IPS-15b (cell line): ENCODE measurements at regions not wholly inside any gene's neighbourhood (a gene's known extent, or its start where the extent isn't known, plus 50 kb on each side); places are given as distances from the start of the nearest gene placed in this dataset.

ENCODE experiments used
- H3K27me3 ChIP-seq: one replicate; pipeline ENCODE4 v1.6.1; 2013; ENCODE audit warnings: low read length; ENCODE audit not compliant: control insufficient read depth, insufficient read depth
- H3K36me3 ChIP-seq: one replicate; pipeline ENCODE4 v1.6.1; 2013; ENCODE audit warnings: low read length; ENCODE audit not compliant: control insufficient read depth, insufficient read depth
- H3K4me1 ChIP-seq: one replicate; pipeline ENCODE4 v1.6.1; 2013; ENCODE audit warnings: mild to moderate bottlenecking, low read length; ENCODE audit not compliant: control insufficient read depth, insufficient read depth
- H3K4me3 ChIP-seq: one replicate; pipeline ENCODE4 v1.5.1; 2013; ENCODE audit warnings: low read depth, low read length
- H3K9ac ChIP-seq: one replicate; pipeline ENCODE4 v1.6.1; 2013; ENCODE audit warnings: low read depth, mild to moderate bottlenecking, low read length
- H3K9me3 ChIP-seq: one replicate; pipeline ENCODE4 v1.6.1; 2013; ENCODE audit warnings: mild to moderate bottlenecking, low read length; ENCODE audit not compliant: control insufficient read depth, insufficient read depth

DNA sequence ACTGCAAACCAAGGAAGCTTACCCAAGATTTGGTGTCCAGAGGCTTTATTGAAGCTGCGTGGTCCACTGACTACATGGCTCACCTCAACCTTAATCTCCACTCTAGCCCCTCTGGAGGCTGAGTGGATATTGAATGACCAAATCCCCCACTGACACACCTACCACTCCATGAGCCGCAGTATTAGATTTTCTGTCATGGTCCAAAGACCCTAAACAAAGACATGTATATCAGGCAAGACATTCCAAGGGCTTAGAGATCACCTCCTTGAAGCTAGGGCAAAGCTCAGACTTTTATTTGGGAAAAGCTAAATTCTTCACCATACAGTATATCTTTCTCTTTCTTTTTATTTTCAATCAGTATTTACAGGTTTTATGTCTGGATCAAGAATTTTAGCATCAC, 346.2 kb upstream of the CTNND2 start:
- no peaks in the 10 kb centered on the region for H3K4me1 ChIP-seq
- no peaks in the 10 kb centered on the region for H3K9me3 ChIP-seq

DNA sequence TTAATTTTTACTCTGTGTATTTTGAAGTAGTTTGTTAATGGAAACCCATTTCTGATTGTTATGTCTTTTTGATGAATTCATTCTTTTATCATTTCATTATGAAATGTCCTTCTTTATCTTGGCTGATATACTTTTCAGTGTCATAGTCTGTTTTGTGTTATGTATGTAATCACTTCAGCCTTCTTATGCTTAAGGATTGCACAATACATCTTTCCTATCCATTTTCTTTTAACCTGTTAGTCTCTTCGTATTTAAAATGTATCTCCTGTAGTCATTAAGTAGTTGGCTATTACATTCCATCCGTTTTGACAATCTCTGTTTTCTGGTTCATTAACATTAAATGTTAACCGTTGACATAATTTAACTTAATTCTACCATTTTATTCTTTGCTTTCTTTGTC, 344.6 kb upstream of the CTNND2 start:
- Histone ChIP-seq H3K9ac (no peak overlapping the region), H3K4me3 (no peak overlapping the region), H3K9me3 (no peaks in the 10 kb centered on the region), H3K36me3 (no peaks in the 10 kb centered on the region), H3K4me1 (no peaks in the 10 kb centered on the region), H3K27me3 (no peaks in the 10 kb centered on the region)

More for the DNA sequence above, 346.2 kb upstream of the CTNND2 start:
- Histone ChIP-seq H3K36me3 (no peaks in the 10 kb centered on the region), H3K27me3 (no peaks in the 10 kb centered on the region), H3K4me3 (no peak overlapping the region), H3K9ac (no peak overlapping the region)

DNA sequence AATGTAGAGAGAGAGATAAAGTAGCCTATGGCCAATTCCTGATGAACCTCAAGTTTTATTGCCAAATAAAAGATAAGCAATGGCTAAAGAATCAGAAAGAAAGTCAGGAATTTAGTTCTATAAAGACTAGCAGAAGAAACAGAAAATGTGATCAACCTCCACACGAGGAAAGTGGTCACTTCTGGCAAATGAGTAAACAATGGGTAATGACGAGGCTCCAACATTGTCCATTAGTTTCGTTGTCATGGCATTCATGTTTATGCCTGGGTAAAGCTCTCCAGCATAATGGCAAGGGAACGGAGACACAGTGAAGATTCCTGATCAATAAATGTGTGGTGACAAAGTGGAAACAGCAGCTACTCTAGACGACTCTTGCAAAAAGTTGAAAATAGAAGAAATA, 341.8 kb upstream of the CTNND2 start:
- H3K9ac ChIP-seq, result no peak overlapping the region
- no peaks in the 10 kb centered on the region for H3K9me3 ChIP-seq
- H3K4me1 ChIP-seq, result no peaks in the 10 kb centered on the region

DNA sequence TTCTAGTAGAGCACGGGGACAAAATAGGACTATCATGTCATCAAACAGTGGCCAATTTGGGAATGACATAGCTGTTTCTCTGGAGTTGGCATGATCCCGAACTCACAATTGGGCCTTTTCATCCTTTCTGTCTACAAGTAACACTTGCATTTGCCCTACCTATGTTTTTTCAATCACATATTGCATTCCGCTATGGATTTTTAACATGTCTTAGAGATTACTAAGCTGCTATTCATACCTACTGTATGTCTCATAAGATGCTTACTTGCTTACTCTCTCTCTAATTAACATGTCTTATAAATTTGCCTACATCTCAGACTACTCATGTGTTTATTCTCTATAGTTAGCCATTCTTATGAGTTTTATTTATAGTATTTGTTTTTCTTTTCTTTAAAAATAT, 341.2 kb upstream of the CTNND2 start:
- Histone ChIP-seq H3K36me3 (no peaks in the 10 kb centered on the region), H3K27me3 (peaks cover 13% of the 10 kb centered on the region), H3K9ac (no peak overlapping the region), H3K4me1 (no peaks in the 10 kb centered on the region), H3K9me3 (no peaks in the 10 kb centered on the region), H3K4me3 (no peak overlapping the region)

More for the DNA sequence above, 341.8 kb upstream of the CTNND2 start:
- H3K36me3 ChIP-seq, result no peaks in the 10 kb centered on the region
- peaks cover 7% of the 10 kb centered on the region for H3K27me3 ChIP-seq
- H3K4me3 ChIP-seq, result no peak overlapping the region

DNA sequence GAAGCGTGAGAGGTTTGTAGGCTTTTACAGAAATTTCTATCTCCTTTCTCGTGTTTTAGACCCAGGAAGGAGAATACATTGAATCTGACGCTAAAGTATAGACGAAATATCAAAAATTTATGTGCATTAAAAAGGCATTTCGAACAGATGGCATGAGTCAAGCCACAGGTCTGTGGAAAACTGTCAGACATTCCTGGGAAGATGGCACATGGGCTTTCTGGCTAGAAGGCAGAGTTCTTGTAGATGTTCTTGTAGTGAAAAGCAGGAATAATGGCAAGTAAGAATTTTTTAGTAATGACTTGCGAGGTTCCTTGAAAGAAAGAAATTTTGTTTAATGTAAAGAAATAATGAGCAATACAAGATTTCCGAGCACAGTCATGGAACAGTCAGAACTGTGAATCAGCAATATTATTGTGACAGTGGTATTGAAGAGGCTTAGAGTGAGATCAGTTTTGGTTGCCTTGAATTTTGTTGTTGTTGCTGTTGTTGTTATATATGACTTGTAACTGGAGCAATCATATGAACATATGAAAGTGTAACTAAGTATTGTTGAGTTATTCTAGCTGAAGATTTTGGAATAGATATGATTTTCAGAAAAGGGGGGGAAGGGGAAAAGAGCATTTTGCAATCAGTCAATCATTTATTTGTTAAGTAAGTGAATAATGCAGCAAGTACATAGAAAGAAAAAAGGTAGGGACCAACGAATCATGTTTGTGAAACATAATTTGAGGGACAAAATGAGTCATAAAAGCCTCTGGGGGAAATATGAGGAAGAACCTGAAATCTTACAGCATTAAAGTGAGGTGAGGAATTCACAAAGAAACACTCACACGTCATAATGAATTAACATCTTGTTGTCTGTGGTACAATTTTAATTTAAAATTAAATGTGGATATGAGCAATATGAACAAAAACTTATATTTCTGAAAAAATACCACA, 339.0 kb upstream of the CTNND2 start:
- Histone ChIP-seq H3K9me3 (no peaks in the 10 kb centered on the region), H3K4me1 (no peaks in the 10 kb centered on the region), H3K4me3 (no peak overlapping the region), H3K9ac (no peak overlapping the region), H3K36me3 (no peaks in the 10 kb centered on the region), H3K27me3 (peaks cover 32% of the 10 kb centered on the region)

DNA sequence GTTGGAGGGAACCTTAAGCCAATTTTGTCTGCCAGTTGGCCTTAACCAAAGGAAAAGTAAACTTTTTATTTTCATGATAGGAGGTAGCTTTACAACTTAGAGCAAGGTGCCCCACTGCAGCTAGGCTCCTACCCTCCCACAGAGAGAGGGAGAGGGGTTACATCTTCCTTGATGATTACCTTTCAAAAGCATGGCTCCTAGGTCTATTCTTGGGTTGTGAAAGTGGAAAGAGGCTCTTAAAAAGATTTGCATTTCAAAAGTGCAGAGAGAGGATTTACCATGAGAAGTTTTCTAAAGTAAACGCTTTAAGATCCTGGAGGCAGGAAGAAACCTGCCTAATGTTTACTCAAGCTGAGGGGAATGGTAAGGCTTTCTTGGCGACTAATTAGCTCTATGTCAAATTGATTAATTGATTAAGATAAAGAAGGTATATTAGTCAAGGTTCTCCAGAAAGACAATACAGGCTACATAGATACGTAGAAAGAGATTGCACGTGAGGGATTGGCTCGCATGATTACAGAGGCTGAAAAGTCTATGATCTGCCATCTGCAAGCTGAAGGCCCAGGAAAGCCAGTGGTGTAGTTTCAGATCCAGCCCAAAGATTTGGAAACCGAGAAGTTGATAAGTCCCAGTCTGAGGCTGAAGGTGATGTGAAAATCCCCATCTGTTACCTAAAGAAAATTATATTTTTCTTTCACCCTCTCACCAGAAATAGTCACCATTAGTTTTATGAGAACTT, 333.8 kb upstream of the CTNND2 start:
- peaks cover 4% of the 10 kb centered on the region for H3K4me1 ChIP-seq
- no peaks in the 10 kb centered on the region for H3K9me3 ChIP-seq
- H3K9ac ChIP-seq, result no peak overlapping the region
- H3K36me3 ChIP-seq, result no peaks in the 10 kb centered on the region
- no peak overlapping the region for H3K4me3 ChIP-seq
- H3K27me3 ChIP-seq, result peaks cover 56% of the 10 kb centered on the region

DNA sequence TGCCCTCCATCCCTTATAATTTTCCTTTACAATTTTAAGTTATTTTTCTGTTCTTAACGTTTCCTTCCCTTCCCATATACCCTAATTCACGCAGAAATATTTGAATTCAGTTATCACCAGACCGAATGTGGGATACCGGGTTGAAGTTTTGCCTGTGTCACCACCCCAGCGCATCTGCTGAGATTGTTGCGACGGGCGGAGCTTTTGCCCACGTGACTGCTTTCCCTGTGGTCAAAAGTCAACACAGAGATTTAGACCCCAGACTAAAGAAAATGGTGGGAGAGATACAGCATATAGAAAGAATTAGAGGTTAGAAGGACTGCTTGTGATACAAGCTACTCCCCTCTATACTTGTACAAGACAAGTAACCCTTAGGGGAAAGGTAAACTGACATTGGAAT, 326.4 kb upstream of the CTNND2 start:
- Histone ChIP-seq H3K36me3 (no peaks in the 10 kb centered on the region), H3K4me1 (peaks cover 12% of the 10 kb centered on the region), H3K9me3 (no peaks in the 10 kb centered on the region), H3K9ac (no peak overlapping the region), H3K27me3 (peaks cover 6% of the 10 kb centered on the region), H3K4me3 (no peak overlapping the region)

DNA sequence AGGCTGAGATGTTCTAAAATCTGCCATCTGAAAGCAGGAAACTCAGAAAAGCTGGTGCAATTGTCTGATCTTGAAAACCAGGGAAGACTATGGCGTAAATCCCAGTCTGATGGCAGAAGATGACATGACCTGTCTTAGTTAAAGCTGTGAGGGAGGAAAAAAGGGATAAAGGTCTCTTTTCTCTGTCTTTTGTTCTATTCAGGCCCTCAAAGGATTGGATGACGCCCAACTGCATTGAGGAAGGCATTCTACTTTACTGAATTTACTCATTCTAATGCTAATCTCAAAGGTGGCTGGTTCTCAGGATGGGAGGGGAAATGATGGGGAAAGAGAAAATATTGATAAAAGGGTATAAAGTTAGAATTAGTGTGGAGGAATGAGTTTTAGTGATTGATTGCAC, 312.8 kb upstream of the CTNND2 start:
- Histone ChIP-seq H3K9me3 (no peaks in the 10 kb centered on the region), H3K4me3 (no peak overlapping the region), H3K36me3 (no peaks in the 10 kb centered on the region), H3K27me3 (no peaks in the 10 kb centered on the region), H3K4me1 (no peaks in the 10 kb centered on the region), H3K9ac (no peak overlapping the region)

DNA sequence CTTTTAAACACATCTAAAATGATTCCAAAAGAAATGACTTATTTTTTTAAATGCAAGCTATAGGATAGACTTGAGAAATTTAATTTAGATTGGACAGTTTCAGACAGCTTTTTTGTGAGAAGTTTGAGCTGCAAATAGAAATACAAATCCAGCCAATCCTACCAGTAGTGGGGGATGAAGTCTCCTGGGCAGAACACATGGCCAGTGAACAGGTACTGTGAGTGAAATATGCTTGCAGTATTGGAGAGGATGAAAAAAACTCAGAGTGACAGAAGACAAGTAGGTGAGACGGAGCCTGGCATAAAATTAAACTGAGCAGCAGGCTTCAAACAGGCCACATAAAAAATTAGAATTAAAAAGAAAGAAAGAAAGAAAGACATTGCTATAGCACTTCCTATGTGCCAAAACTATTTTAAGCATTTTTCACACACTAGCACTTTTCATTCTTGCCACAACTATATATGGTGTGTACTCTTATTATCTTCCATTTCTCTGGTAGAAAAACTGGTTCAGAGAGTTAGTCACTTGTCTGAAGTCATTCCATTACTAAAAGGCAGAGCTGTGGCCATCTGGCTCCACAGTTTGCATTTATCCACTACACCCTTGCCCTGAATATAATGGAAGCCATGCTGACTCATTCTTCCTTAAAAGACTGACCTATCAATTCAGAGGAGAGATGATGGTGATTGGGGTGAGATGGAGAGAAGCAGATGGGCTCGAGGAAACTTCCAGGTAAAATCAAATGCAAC, 310.2 kb upstream of the CTNND2 start:
- no peaks in the 10 kb centered on the region for H3K9me3 ChIP-seq
- no peaks in the 10 kb centered on the region for H3K4me1 ChIP-seq

DNA sequence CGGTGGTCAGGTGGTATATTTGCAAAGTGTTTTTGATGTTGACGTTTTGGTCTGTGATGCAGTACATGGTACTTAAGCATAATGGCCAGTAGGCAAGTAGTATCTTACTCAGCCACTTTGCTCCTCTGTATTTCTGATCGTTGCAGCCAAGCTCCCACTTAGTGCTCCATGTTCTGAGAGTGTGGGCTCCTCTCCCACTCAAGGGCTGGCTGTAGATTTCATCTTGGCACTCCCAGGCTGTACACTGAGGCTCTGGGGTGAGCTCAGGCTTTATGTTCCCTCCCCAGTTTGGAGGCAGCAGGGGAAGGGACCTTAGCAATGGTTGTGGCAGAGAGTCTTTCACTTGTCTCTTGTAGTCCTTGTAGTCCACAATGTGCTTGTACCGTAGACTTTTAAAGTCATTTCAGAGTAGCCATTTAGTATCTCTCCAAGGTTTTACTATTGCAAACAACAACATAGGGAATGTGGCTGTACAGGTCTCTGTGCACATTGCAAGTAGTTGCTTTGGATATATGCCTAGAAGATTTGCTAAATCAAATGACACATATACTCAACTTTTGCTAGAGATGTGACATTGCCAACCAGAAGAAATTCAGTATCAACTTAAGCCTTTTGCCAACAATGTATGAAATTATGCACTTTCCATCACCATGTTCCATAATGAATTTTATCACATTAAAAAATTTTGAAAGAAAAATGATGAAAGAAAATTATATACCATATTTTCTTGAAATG, 304.3 kb upstream of the CTNND2 start:
- no peaks in the 10 kb centered on the region for H3K36me3 ChIP-seq
- H3K27me3 ChIP-seq, result no peaks in the 10 kb centered on the region
- no peaks in the 10 kb centered on the region for H3K9me3 ChIP-seq
- H3K4me3 ChIP-seq, result no peak overlapping the region
- H3K9ac ChIP-seq, result no peak overlapping the region
- no peaks in the 10 kb centered on the region for H3K4me1 ChIP-seq

More for the DNA sequence above, 310.2 kb upstream of the CTNND2 start:
- H3K4me3 ChIP-seq, result no peak overlapping the region
- no peaks in the 10 kb centered on the region for H3K36me3 ChIP-seq
- no peaks in the 10 kb centered on the region for H3K27me3 ChIP-seq
- no peak overlapping the region for H3K9ac ChIP-seq

DNA sequence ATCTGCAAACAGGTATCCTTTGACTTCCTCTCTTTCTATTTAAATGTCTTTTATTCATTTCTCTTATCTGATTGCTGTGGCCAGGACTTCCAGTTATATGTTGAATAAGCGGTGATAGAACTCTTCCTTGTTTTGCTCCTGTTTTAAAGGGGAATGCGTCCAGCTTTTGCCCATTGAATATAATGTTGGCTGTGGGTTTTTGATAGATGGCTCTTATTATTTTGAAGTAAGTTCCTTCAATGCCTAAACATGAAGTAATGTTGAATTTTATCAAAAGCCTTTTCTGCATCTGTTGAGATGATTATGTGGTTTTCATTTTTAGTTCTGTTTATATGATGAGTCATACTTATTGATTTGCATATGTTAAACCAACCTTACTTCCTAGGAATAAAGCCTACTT, 300.5 kb upstream of the CTNND2 start:
- Histone ChIP-seq H3K9me3 (no peaks in the 10 kb centered on the region), H3K4me3 (no peak overlapping the region), H3K4me1 (no peaks in the 10 kb centered on the region), H3K36me3 (no peaks in the 10 kb centered on the region), H3K9ac (no peak overlapping the region), H3K27me3 (no peaks in the 10 kb centered on the region)
